ENCODE measurements at regions not wholly inside any gene's neighbourhood (a gene's known extent, or its start where the extent isn't known, plus 50 kb on each side); places are given as distances from the start of the nearest gene placed in this dataset.

DNA sequence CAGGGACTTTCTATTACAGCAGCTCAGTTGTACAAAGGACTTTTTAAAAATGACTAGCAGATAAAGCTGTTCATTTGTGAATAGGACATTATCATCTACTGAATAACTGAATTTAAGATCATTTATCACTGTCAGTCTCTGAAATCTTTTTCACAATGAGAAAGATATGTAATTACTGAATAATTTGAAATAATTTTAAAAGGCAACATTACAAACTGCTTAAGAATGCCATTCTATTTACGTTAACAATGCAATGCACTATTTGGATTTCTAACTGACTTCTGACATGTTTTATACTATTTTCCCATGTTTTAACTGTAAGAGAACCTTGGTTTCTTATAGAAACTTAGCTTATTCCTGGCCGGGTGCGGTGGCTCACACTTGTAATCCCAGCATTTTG, 2033.0 kb upstream of the PCDH20 start:
- ChIA-PET POLR2A (no interaction called here), CTCF (interaction anchor here (1.6 kb wide), 1 partner anchor 13 kb away, joined by 6 read pairs; no protein-coding TSS in a partner anchor)
- dilution Hi-C loops (cut with MboI; ENCODE audit: extremely low pct_ligation_motif_present, low sequenced_read_pairs), result no loop called here
- H3K27me3 ChIP-seq (ENCODE audit: control insufficient read depth in 2 of 2, insufficient read depth in 2 of 2, low read length in 2 of 2), result no peaks in the 10 kb centered on the region
- no peaks in the 10 kb centered on the region for H3K9me1 ChIP-seq (replicated peaks; ENCODE audit: control insufficient read depth, extremely low read depth, insufficient read depth, low read length)
- H3K9me3 ChIP-seq (replicated peaks; ENCODE audit: control insufficient read depth, insufficient read depth, low read length), result no peaks in the 10 kb centered on the region
- H3K9ac ChIP-seq (replicated peaks; ENCODE audit: extremely low read depth, insufficient read depth, low read length), result no peak overlapping the region
- no peak overlapping the region for H3K27ac ChIP-seq (ENCODE audit: insufficient read depth, low read depth, low read length)
- no peak overlapping the region for H3K4me3 ChIP-seq (replicated peaks in 1 of 3; ENCODE audit: insufficient read depth in 1 of 3, low read depth in 1 of 3, low read length in 3 of 3)
- DNase-seq (ENCODE audit: low read depth, low spot score) (no peak), FAIRE-seq (no peak)
- H3K4me2 ChIP-seq (ENCODE audit: insufficient read depth, low read length), result no peak overlapping the region
- no peaks in the 10 kb centered on the region for H4K20me1 ChIP-seq (replicated peaks; ENCODE audit: control insufficient read depth, extremely low read depth, insufficient read depth, low read length)
- H2AFZ ChIP-seq (ENCODE audit: low read depth, low read length), result no peak overlapping the region
- no peaks in the 10 kb centered on the region for H3K79me2 ChIP-seq (ENCODE audit: control insufficient read depth, insufficient read depth, low read length)
- no TSS peak for BruUV-seq (replicated peaks)
- intact Hi-C loops (cut with micrococcal nuclease), result no loop called here
- TF ChIP-seq FOS (IDR thresholded peaks at IDR 0.05; ENCODE audit: borderline replicate concordance, insufficient read depth, low read length) (no peak), GATA2 (IDR thresholded peaks at IDR 0.05; ENCODE audit: insufficient read depth, insufficient read length, low read depth, low read length) (no peak), POLR2AphosphoS5 (IDR thresholded peaks at IDR 0.05; ENCODE audit: insufficient read depth, low read depth, low read length) (no peak)
- TF ChIP-seq, protein P1, sequence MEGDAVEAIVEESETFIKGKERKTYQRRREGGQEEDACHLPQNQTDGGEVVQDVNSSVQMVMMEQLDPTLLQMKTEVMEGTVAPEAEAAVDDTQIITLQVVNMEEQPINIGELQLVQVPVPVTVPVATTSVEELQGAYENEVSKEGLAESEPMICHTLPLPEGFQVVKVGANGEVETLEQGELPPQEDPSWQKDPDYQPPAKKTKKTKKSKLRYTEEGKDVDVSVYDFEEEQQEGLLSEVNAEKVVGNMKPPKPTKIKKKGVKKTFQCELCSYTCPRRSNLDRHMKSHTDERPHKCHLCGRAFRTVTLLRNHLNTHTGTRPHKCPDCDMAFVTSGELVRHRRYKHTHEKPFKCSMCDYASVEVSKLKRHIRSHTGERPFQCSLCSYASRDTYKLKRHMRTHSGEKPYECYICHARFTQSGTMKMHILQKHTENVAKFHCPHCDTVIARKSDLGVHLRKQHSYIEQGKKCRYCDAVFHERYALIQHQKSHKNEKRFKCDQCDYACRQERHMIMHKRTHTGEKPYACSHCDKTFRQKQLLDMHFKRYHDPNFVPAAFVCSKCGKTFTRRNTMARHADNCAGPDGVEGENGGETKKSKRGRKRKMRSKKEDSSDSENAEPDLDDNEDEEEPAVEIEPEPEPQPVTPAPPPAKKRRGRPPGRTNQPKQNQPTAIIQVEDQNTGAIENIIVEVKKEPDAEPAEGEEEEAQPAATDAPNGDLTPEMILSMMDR (IDR thresholded peaks at IDR 0.05; ENCODE audit: extremely low read depth in 1 of 2, insufficient read depth in 1 of 2, low read depth in 1 of 2, low read length in 2 of 2), result no peak
- TF ChIP-seq, protein P2, sequence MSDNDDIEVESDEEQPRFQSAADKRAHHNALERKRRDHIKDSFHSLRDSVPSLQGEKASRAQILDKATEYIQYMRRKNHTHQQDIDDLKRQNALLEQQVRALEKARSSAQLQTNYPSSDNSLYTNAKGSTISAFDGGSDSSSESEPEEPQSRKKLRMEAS (IDR thresholded peaks at IDR 0.05; ENCODE audit: insufficient read depth, insufficient read length), result no peak
- no peaks in the 10 kb centered on the region for H3K36me3 ChIP-seq (ENCODE audit: control insufficient read depth in 2 of 2, extremely low read depth in 1 of 2, insufficient read depth in 2 of 2, low read length in 2 of 2)
- H3K4me1 ChIP-seq (ENCODE audit: control insufficient read depth, extremely low read depth, insufficient read depth, low read length), result no peaks in the 10 kb centered on the region

DNA sequence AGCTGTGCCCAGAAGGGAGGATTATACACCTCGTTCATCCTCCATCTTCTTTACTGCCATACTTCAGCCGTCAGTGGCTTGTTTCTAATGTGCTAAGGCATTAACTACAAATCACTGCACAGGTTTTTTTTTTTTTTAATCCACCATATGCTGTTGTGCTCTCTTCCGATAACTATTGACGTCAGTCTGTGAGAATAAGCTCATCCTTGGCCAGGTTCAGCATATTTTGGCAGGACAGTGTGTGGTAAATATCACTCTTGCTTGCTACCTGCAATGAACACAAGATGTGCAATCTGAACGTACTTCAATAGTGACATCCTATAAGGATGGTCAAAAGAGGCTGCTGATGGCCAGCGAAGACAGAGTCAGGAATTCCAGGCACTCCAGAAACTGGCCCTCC, 2030.7 kb upstream of the PCDH20 start:
- H3K4me2 ChIP-seq (ENCODE audit: insufficient read depth, low read length), result no peak overlapping the region
- H4K20me1 ChIP-seq (replicated peaks; ENCODE audit: control insufficient read depth, extremely low read depth, insufficient read depth, low read length), result no peaks in the 10 kb centered on the region
- no peaks in the 10 kb centered on the region for H3K9me3 ChIP-seq (replicated peaks; ENCODE audit: control insufficient read depth, insufficient read depth, low read length)
- no TSS peak for BruUV-seq (replicated peaks)
- H3K4me3 ChIP-seq (replicated peaks in 1 of 3; ENCODE audit: insufficient read depth in 1 of 3, low read depth in 1 of 3, low read length in 3 of 3), result no peak overlapping the region
- no peak for DNase-seq (ENCODE audit: low read depth, low spot score)
- ChIA-PET CTCF (interaction anchor here (1.0 kb wide), 1 partner anchor 13 kb away, joined by 3 read pairs; no protein-coding TSS in a partner anchor), POLR2A (no interaction called here)
- no peaks in the 10 kb centered on the region for H3K27me3 ChIP-seq (ENCODE audit: control insufficient read depth in 2 of 2, insufficient read depth in 2 of 2, low read length in 2 of 2)
- H2AFZ ChIP-seq (ENCODE audit: low read depth, low read length), result no peak overlapping the region
- TF ChIP-seq MYC (IDR thresholded peaks at IDR 0.05; ENCODE audit: low read depth, low read length) (no peak), JUN (IDR thresholded peaks at IDR 0.05; ENCODE audit: borderline replicate concordance, insufficient read depth, insufficient read length, low read depth) (no peak), POLR2A (IDR thresholded peaks at IDR 0.05; ENCODE audit: low read depth, low read length) (no peak), POLR2AphosphoS5 (IDR thresholded peaks at IDR 0.05; ENCODE audit: insufficient read depth, low read depth, low read length) (no peak), EZH2 (IDR thresholded peaks at IDR 0.05; ENCODE audit: borderline replicate concordance, low read depth, low read length, severe bottlenecking) (no peak), FOS (IDR thresholded peaks at IDR 0.05; ENCODE audit: borderline replicate concordance, insufficient read depth, low read length) (no peak), GATA2 (IDR thresholded peaks at IDR 0.05; ENCODE audit: insufficient read depth, insufficient read length, low read depth, low read length) (no peak)
- TF ChIP-seq, protein P2 (IDR thresholded peaks at IDR 0.05; ENCODE audit: insufficient read depth, insufficient read length), result no peak
- TF ChIP-seq, protein P1 (IDR thresholded peaks at IDR 0.05; ENCODE audit: extremely low read depth in 1 of 2, insufficient read depth in 1 of 2, low read depth in 1 of 2, low read length in 2 of 2), result no peak
- dilution Hi-C loops (cut with MboI; ENCODE audit: extremely low pct_ligation_motif_present, low sequenced_read_pairs) (no loop called here), intact Hi-C loops (cut with micrococcal nuclease) (no loop called here)
- H3K9ac ChIP-seq (replicated peaks; ENCODE audit: extremely low read depth, insufficient read depth, low read length), result no peak overlapping the region
- no peaks in the 10 kb centered on the region for H3K36me3 ChIP-seq (ENCODE audit: control insufficient read depth in 2 of 2, extremely low read depth in 1 of 2, insufficient read depth in 2 of 2, low read length in 2 of 2)
- no peaks in the 10 kb centered on the region for H3K79me2 ChIP-seq (ENCODE audit: control insufficient read depth, insufficient read depth, low read length)
- no peak overlapping the region for H3K27ac ChIP-seq (ENCODE audit: insufficient read depth, low read depth, low read length)
- H3K4me1 ChIP-seq (ENCODE audit: control insufficient read depth, extremely low read depth, insufficient read depth, low read length), result no peaks in the 10 kb centered on the region
- H3K9me1 ChIP-seq (replicated peaks; ENCODE audit: control insufficient read depth, extremely low read depth, insufficient read depth, low read length), result no peaks in the 10 kb centered on the region
- FAIRE-seq, result no peak

Measured in endothelial cell of umbilical vein (primary cell).